Astrocyte (in vitro differentiated cells and primary cell): ENCODE measurements at regions not wholly inside any gene's neighbourhood (a gene's known extent, or its start where the extent isn't known, plus 50 kb on each side); places are given as distances from the start of the nearest gene placed in this dataset.

Experiments used
- DNase-seq: peaks from one replicate; pipeline ENCODE4 v3.0.0-alpha.2; 2010; ENCODE audit warnings: low read depth
- FAIRE-seq: peaks from 2 replicates; lab custom pipeline; 2011; peaks lifted over from hg19 to GRCh38; lab: Jason Lieb, UNC
- H2AFZ ChIP-seq: 2 replicates; pipeline ENCODE4 v1.6.0; 2012; ENCODE audit warnings: low read depth, low read length, inconsistent platforms
- H3K27ac ChIP-seq: 2 replicates; pipeline ENCODE4 v1.5.1; 2011; ENCODE audit warnings: low read depth, low read length, inconsistent platforms
- H3K27me3 ChIP-seq: 2 replicates; pipeline ENCODE4 v1.6.0; 2011; ENCODE audit warnings: low read length, inconsistent platforms; ENCODE audit not compliant: insufficient read depth
- H3K36me3 ChIP-seq: 2 replicates; pipeline ENCODE4 v1.5.1; 2011; ENCODE audit warnings: low read length, inconsistent platforms; ENCODE audit not compliant: insufficient read depth
- H3K4me1 ChIP-seq: 2 replicates; pipeline ENCODE4 v1.5.1; 2011; ENCODE audit warnings: low read length, inconsistent platforms; ENCODE audit not compliant: insufficient read depth
- H3K4me2 ChIP-seq: 2 replicates; pipeline ENCODE4 v1.6.0; 2012; ENCODE audit warnings: low read length, inconsistent platforms
- H3K4me3 ChIP-seq: 2 replicates; pipeline ENCODE4 v1.5.1; 2011; ENCODE audit warnings: low read depth, mild to moderate bottlenecking, low read length, inconsistent platforms; ENCODE audit not compliant: insufficient read depth
- H3K79me2 ChIP-seq: 2 replicates; pipeline ENCODE4 v1.6.0; 2012; ENCODE audit warnings: mild to moderate bottlenecking, low read length, inconsistent platforms; ENCODE audit not compliant: insufficient read depth
- H3K9ac ChIP-seq: 2 replicates; pipeline ENCODE4 v1.6.0; 2012; ENCODE audit warnings: mild to moderate bottlenecking, low read length, inconsistent platforms
- H3K9me3 ChIP-seq: 2 replicates; pipeline ENCODE4 v1.5.1; 2012; ENCODE audit warnings: low read depth, mild to moderate bottlenecking, low read length, inconsistent platforms; ENCODE audit not compliant: insufficient read depth
- H4K20me1 ChIP-seq: 2 replicates; pipeline ENCODE4 v1.6.0; 2012; ENCODE audit warnings: low read length, inconsistent platforms; ENCODE audit not compliant: insufficient read depth
- H3K27ac Mint-ChIP-seq: one replicate; pipeline ENCODE4 v1.8.0; 2021; ENCODE audit warnings: mild to moderate bottlenecking, mixed read lengths; ENCODE audit not compliant: unreplicated experiment
- H3K27me3 Mint-ChIP-seq: one replicate; pipeline ENCODE4 v1.8.0; 2021; ENCODE audit warnings: low read depth, mixed read lengths; ENCODE audit not compliant: unreplicated experiment
- H3K36me3 Mint-ChIP-seq: one replicate; pipeline ENCODE4 v1.8.0; 2021; ENCODE audit warnings: low read depth, mixed read lengths; ENCODE audit not compliant: unreplicated experiment
- H3K4me1 Mint-ChIP-seq: one replicate; pipeline ENCODE4 v1.8.0; 2021; ENCODE audit warnings: low read depth, mixed read lengths; ENCODE audit not compliant: unreplicated experiment
- H3K4me3 Mint-ChIP-seq: one replicate; pipeline ENCODE4 v1.8.0; 2021; ENCODE audit warnings: mild to moderate bottlenecking, moderate library complexity, mixed read lengths; ENCODE audit not compliant: unreplicated experiment
- H3K9me3 Mint-ChIP-seq: one replicate; pipeline ENCODE4 v1.8.0; 2021; ENCODE audit warnings: mild to moderate bottlenecking, mixed read lengths; ENCODE audit not compliant: unreplicated experiment
- CTCF ChIP-seq: IDR thresholded peaks from 2 replicates; pipeline ENCODE4 v1.5.1; 2011; ENCODE audit warnings: low read depth, mild to moderate bottlenecking, inconsistent platforms, low read length, moderate library complexity; ENCODE audit not compliant: insufficient read depth
- EZH2 ChIP-seq: IDR thresholded peaks from 2 replicates; pipeline ENCODE4 v1.6.1; 2012; ENCODE audit warnings: mild to moderate bottlenecking, low read length, inconsistent platforms; ENCODE audit not compliant: insufficient read depth

GRCh38 chr9:120202856-120203654 lies 376.9 kb downstream of the CDK5RAP2 start:
- no peaks in the 10 kb centered on the region for H3K79me2 ChIP-seq
- H4K20me1 ChIP-seq: no peaks in the 10 kb centered on the region
- H3K27me3 Mint-ChIP-seq: no peaks in the 10 kb centered on the region
- no peak for TF ChIP-seq CTCF
- no peak for TF ChIP-seq EZH2
- FAIRE-seq (no peak), DNase-seq (no peak)
- H3K4me3 Mint-ChIP-seq: no peak overlapping the region
- no peaks in the 10 kb centered on the region for H3K36me3 Mint-ChIP-seq
- no peak overlapping the region for H3K9ac ChIP-seq
- H3K27ac Mint-ChIP-seq: no peak overlapping the region
- H3K4me3 ChIP-seq: no peak overlapping the region
- no peak overlapping the region for H3K4me2 ChIP-seq
- H3K27ac ChIP-seq: no peak overlapping the region
- H3K36me3 ChIP-seq: no peaks in the 10 kb centered on the region
- no peaks in the 10 kb centered on the region for H3K27me3 ChIP-seq
- H2AFZ ChIP-seq: no peak overlapping the region
- no peaks in the 10 kb centered on the region for H3K4me1 Mint-ChIP-seq
- no peaks in the 10 kb centered on the region for H3K4me1 ChIP-seq
- no peaks in the 10 kb centered on the region for H3K9me3 Mint-ChIP-seq
- no peaks in the 10 kb centered on the region for H3K9me3 ChIP-seq

GRCh38 chr9:120198027-120198426 lies 381.9 kb downstream of the CDK5RAP2 start:
- DNase-seq (no peak), FAIRE-seq (no peak)
- Mint-ChIP-seq H3K4me1 (no peaks in the 10 kb centered on the region), H3K27ac (no peak overlapping the region), H3K4me3 (no peak overlapping the region), H3K9me3 (no peaks in the 10 kb centered on the region), H3K36me3 (no peaks in the 10 kb centered on the region), H3K27me3 (no peaks in the 10 kb centered on the region)
- H3K4me2 ChIP-seq: no peak overlapping the region
- H4K20me1 ChIP-seq: no peaks in the 10 kb centered on the region
- no peaks in the 10 kb centered on the region for H3K27me3 ChIP-seq
- no peak overlapping the region for H3K4me3 ChIP-seq
- H3K79me2 ChIP-seq: no peaks in the 10 kb centered on the region
- H3K4me1 ChIP-seq: no peaks in the 10 kb centered on the region
- no peak overlapping the region for H3K9ac ChIP-seq
- H2AFZ ChIP-seq: no peak overlapping the region
- H3K36me3 ChIP-seq: no peaks in the 10 kb centered on the region
- no peak overlapping the region for H3K27ac ChIP-seq
- no peaks in the 10 kb centered on the region for H3K9me3 ChIP-seq
- TF ChIP-seq CTCF (no peak), EZH2 (no peak)

- DNase-seq (no peak), FAIRE-seq (no peak)
- no peak overlapping the region for H3K4me3 Mint-ChIP-seq
- TF ChIP-seq EZH2 (no peak), CTCF (no peak)
- Histone ChIP-seq H3K9me3 (no peaks in the 10 kb centered on the region), H2AFZ (no peak overlapping the region), H4K20me1 (no peaks in the 10 kb centered on the region), H3K4me2 (no peak overlapping the region), H3K4me1 (no peaks in the 10 kb centered on the region), H3K27ac (no peak overlapping the region), H3K79me2 (no peaks in the 10 kb centered on the region), H3K9ac (no peak overlapping the region), H3K4me3 (no peak overlapping the region), H3K36me3 (no peaks in the 10 kb centered on the region), H3K27me3 (no peaks in the 10 kb centered on the region)
- no peaks in the 10 kb centered on the region for H3K9me3 Mint-ChIP-seq
- H3K27ac Mint-ChIP-seq: no peak overlapping the region
- no peaks in the 10 kb centered on the region for H3K27me3 Mint-ChIP-seq
- no peaks in the 10 kb centered on the region for H3K4me1 Mint-ChIP-seq
- H3K36me3 Mint-ChIP-seq: no peaks in the 10 kb centered on the region
Measured at GRCh38 chr9:120197605-120198004, 382.4 kb downstream of the CDK5RAP2 start.
